ENCODE measurements at regions not wholly inside any gene's neighbourhood (a gene's known extent, or its start where the extent isn't known, plus 50 kb on each side); places are given as distances from the start of the nearest gene placed in this dataset.

DNA sequence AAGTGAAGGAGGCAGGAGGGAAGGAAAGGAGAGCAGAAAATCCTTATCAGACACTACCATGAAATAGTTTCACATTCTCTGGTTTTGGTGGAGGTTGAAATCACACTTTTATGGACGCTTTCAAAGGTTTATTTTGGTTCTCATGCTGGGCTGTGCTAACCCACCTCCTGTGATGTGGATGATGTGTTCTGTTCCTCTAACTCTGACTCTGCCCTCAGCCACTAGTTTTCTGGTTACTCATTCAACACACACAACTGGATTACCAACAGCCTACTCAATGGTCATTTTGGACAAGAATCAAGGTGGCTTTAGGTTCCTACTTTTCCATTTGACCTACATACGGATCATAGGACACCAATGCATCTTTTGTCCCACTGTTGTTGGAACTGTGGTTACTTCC lies 522.1 kb upstream of the BTBD3 start:
- intact Hi-C loops (cut with DNase I; ENCODE audit: low total_unique reads): no loop called here
- no peaks in the 10 kb centered on the region for H3K36me3 ChIP-seq
- H3K27me3 ChIP-seq: no peaks in the 10 kb centered on the region
- DNase-seq: no peak
- H3K4me3 ChIP-seq: no peak overlapping the region
- no peaks in the 10 kb centered on the region for H3K4me1 ChIP-seq
- H3K9me3 ChIP-seq: no peaks in the 10 kb centered on the region
- H3K27ac ChIP-seq: no peak overlapping the region
- TF ChIP-seq, protein P1, sequence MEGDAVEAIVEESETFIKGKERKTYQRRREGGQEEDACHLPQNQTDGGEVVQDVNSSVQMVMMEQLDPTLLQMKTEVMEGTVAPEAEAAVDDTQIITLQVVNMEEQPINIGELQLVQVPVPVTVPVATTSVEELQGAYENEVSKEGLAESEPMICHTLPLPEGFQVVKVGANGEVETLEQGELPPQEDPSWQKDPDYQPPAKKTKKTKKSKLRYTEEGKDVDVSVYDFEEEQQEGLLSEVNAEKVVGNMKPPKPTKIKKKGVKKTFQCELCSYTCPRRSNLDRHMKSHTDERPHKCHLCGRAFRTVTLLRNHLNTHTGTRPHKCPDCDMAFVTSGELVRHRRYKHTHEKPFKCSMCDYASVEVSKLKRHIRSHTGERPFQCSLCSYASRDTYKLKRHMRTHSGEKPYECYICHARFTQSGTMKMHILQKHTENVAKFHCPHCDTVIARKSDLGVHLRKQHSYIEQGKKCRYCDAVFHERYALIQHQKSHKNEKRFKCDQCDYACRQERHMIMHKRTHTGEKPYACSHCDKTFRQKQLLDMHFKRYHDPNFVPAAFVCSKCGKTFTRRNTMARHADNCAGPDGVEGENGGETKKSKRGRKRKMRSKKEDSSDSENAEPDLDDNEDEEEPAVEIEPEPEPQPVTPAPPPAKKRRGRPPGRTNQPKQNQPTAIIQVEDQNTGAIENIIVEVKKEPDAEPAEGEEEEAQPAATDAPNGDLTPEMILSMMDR (IDR thresholded peaks at IDR 0.05): no peak

DNA sequence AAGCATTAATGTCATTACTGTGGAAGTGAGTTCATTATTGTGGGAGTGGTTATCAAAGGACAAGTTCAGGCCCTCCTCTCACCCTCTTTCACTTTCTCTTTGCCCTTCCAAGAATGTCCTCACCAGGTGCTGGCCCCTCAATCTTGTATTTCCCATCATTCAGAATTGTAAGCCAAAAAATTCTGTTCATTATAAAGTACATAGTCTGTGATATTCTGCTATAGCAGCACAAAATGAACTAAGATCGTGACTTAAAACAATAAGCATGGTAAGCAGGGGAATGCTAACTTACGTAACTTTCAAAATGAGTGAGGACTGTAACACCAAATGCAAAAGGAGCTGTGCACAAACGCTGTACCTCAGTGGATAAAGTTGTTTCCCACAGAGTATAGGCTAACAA lies 515.7 kb upstream of the BTBD3 start:
- H3K27me3 ChIP-seq: no peaks in the 10 kb centered on the region
- H3K4me3 ChIP-seq: no peak overlapping the region
- no peak for DNase-seq
- H3K4me1 ChIP-seq: peaks cover 0 to 17% (median 4%) of the 10 kb centered on the region in 4 donors
- H3K36me3 ChIP-seq: no peaks in the 10 kb centered on the region
- TF ChIP-seq, protein P1 (IDR thresholded peaks at IDR 0.05): no peak
- intact Hi-C loops (cut with DNase I; ENCODE audit: low total_unique reads): no loop called here
- H3K9me3 ChIP-seq: no peaks in the 10 kb centered on the region
- no peak overlapping the region for H3K27ac ChIP-seq

GRCh38 chr20:11403711-11404110 lies 514.0 kb upstream of the BTBD3 start:
- DNase-seq: no peak
- TF ChIP-seq, protein P1 (IDR thresholded peaks at IDR 0.05): no peak

DNA sequence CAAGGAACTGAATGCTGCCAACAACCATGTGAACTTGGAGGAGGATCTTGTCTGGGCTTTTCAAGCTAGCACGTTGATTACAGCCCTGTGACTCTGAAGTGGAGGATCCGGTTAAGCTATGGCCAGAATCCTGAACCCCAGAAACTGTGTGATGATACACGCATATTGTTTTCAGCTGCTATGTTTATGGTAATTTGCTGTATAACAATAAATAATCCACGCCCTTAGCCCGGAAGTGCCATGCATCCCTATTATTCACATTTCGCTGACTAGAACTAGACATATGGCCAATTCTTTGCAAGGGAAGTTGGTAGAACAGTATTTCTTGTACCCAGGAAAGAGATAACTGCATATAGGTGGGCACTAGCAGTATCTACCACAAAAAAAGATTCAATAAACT lies 510.8 kb upstream of the BTBD3 start:
- no peaks in the 10 kb centered on the region for H3K27me3 ChIP-seq
- TF ChIP-seq, protein P1 (IDR thresholded peaks at IDR 0.05): no peak

More at GRCh38 chr20:11403711-11404110, 514.0 kb upstream of the BTBD3 start:
- intact Hi-C loops (cut with DNase I; ENCODE audit: low total_unique reads): no loop called here
- H3K27ac ChIP-seq: peak overlapping the region; percentile 47 to 59
- no peaks in the 10 kb centered on the region for H3K36me3 ChIP-seq
- no peak overlapping the region for H3K4me3 ChIP-seq
- peaks cover 0 to 29% (median 10%) of the 10 kb centered on the region in 4 donors for H3K4me1 ChIP-seq
- H3K9me3 ChIP-seq: no peaks in the 10 kb centered on the region
- H3K27me3 ChIP-seq: no peaks in the 10 kb centered on the region

DNA sequence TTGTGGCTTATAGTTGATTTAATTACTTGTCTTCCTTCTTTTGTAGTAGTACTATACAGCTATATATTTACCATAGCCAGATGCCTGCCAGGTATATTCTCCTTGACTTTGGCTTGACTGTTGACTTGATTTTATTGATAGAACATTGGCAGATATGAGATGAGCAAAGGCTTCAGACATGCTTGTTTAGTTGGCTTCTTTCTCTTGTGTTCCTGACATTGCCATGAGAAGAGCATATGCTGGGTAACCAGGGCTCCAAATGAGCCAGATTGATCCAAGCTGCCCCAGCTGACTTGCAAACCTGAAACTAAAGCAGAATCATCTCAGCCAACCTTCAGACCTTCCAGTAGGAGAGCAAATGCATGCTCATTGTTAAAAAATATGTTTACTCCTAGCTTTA lies 508.1 kb upstream of the BTBD3 start:
- no peak for DNase-seq
- Histone ChIP-seq H3K4me3 (no peak overlapping the region), H3K36me3 (no peaks in the 10 kb centered on the region), H3K9me3 (peaks cover 0 to 3% (median 0%) of the 10 kb centered on the region in 3 donors), H3K27me3 (no peaks in the 10 kb centered on the region), H3K4me1 (peaks cover 0 to 22% (median 9%) of the 10 kb centered on the region in 4 donors), H3K27ac (no peak overlapping the region)
- intact Hi-C loops (cut with DNase I; ENCODE audit: low total_unique reads): no loop called here
- TF ChIP-seq, protein P1 (IDR thresholded peaks at IDR 0.05): no peak

More for the DNA sequence above, 510.8 kb upstream of the BTBD3 start:
- no peak overlapping the region for H3K4me3 ChIP-seq
- no peak overlapping the region for H3K27ac ChIP-seq
- H3K4me1 ChIP-seq: peaks cover 0 to 39% (median 13%) of the 10 kb centered on the region in 4 donors
- H3K36me3 ChIP-seq: no peaks in the 10 kb centered on the region
- no peak for DNase-seq
- no peaks in the 10 kb centered on the region for H3K9me3 ChIP-seq
- intact Hi-C loops (cut with DNase I; ENCODE audit: low total_unique reads): no loop called here

DNA sequence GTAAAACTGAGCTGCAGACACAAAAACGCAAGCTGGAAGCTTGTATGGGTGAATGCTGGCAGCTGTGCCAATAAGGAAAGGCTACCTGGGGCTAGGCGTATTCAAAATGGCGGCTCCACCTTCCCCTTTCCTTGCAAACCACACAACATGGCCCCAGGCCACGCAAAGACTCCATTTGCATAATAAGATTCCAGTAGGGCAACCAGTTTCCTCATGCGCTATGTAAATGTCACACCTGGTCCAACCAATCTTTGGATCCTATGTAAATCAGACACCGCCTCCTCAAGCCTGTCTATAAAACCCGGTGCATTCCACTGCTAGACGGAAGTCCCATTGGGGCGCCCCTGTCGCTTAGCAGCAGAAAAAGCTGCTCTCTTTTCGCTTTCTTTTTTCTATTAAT lies 505.9 kb upstream of the BTBD3 start:
- Histone ChIP-seq H3K36me3 (no peaks in the 10 kb centered on the region), H3K4me3 (no peak overlapping the region), H3K9me3 (peaks cover 0 to 4% (median 0%) of the 10 kb centered on the region in 3 donors), H3K27ac (no peak overlapping the region), H3K27me3 (no peaks in the 10 kb centered on the region), H3K4me1 (peaks cover 0 to 22% (median 9%) of the 10 kb centered on the region in 4 donors)
- TF ChIP-seq, protein P1 (IDR thresholded peaks at IDR 0.05): no peak
- intact Hi-C loops (cut with DNase I; ENCODE audit: low total_unique reads): no loop called here
- no peak for DNase-seq

Measured in tibial artery (tissue), 4 donors.